Left ventricle myocardium superior (tissue), 1 donor: ENCODE measurements at regions not wholly inside any gene's neighbourhood (a gene's known extent, or its start where the extent isn't known, plus 50 kb on each side); places are given as distances from the start of the nearest gene placed in this dataset.

Experiments used
- ATAC-seq: fragments of 200-7000 bp; cut with Tn5 transposase; one replicate; pipeline ENCODE4 v1.9.1; 2020; ENCODE audit warnings: mild to moderate bottlenecking, moderate library complexity
- DNase-seq: peaks from one replicate; pipeline ENCODE4 v3.0.0-alpha.2; 2020
- intact Hi-C: fragments of 100-400 bp; cut with micrococcal nuclease; formaldehyde crosslinking; loops from one replicate; pipeline ENCODE4 v1.11.0; 2022
- donor health status: DM: no; HTN: yes; CAD: no; lungs with severe emphysema.

DNA sequence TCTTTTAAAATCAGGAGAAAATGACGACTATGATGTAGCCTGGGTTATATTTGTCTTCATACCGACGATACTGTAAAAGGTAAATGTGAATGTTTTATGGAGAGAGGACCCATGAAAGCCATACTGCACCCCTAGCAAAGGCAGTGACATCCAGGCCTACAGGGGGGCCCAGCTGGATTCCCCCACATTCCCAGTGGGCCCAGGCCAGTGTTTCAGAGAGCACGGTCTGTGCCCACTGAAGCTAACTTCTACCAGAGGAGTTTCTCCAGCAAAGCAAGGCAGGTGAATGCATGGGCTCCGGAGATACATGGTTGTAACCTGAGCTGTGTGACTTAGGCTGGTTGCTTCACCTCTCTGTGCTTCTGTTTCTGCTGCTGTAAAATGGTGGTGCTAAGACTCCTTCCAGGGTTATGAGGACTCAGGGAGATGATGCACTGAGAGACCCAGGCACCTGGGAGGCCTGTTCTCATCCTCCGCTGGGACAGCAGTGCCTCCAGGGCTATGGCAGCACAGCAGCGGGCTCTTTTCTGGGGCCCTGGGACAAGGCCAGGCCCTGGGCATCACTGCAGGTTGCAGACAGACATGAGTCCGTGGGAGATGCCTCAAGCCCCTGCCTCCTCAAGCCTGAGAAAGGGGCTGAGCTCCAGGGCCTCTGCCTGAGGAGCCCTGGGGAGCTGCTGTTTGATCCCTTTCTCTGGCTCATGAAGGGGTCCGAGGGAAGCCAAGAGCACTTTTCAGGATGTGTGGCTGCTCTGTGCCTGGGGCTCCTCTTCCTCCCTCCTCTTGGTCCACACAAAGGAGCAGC is 73.7 kb downstream of the SERPINA3 start:
- intact Hi-C loops, result loop anchor here (5.0 kb wide), 1 partner anchor 411 kb away; no protein-coding TSS in a partner anchor
- ATAC-seq (no peak), DNase-seq (no peak)

DNA sequence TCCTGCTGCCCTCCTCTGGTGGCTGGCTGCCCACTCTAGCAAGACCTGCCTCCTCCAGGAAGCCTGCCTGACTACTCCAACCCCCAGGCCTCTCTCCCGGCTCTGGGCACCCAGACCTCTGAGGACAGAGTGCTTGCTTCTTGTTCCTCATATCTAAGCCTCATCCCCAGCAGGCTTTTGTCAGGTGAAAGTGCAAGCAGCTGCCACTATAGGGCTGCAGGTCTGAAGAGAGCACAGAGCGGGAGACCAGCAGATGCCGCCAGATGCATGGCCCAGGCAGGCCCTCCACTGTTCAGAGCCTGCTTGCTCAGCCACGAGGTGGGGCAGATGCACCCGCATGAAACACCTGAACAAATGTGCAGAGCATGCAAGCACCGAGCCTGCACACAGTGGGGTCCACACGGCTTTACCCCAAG is 73.0 kb downstream of the SERPINA3 start:
- intact Hi-C loops, result loop anchor here (5.0 kb wide), 1 partner anchor 412 kb away; no protein-coding TSS in a partner anchor
- no peak for DNase-seq
- ATAC-seq, result no peak

DNA sequence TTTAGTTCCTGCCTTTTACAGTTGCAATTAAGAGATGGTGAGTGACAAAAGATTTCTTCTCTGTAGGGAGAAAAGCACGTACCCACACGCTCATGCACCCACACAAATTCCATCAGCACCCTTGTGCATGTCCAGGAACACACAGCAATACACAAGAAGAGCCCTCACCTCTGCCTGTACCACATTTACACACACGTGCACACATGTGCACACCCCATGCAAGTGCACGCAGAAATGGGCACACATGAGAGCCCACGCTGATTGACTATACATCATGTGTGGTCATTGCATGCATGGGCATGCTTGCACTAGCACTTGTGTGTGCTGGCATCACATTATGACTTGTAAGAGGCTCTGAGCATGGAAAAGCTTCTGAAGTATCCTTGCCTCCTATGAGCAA is 70.5 kb downstream of the SERPINA3 start:
- ATAC-seq, result no peak
- intact Hi-C loops, result no loop called here
- no peak for DNase-seq

DNA sequence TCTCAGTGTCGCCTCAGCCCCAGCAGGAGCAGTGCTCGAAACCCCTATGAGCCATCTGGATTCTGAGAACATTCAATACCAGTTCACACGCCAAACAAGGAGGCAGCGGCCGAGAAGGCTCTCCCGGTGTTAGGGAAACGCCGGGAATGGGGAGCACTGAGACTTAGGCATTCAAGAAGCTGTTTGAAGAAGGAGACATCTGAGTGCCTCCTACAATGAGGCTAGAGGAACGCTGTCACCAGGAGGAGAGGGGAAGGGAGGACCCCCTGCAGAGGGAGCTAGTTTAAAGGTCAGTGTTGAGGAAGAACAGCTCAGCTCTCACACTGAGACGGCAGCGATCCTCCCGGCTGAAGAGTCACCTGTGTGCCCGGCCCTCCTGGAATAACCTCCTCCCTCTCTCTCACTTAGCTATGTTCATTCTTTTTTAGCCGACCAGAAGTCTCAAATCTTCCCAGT is 69.9 kb downstream of the SERPINA3 start:
- ATAC-seq, result no peak
- intact Hi-C loops, result no loop called here
- DNase-seq, result no peak

DNA sequence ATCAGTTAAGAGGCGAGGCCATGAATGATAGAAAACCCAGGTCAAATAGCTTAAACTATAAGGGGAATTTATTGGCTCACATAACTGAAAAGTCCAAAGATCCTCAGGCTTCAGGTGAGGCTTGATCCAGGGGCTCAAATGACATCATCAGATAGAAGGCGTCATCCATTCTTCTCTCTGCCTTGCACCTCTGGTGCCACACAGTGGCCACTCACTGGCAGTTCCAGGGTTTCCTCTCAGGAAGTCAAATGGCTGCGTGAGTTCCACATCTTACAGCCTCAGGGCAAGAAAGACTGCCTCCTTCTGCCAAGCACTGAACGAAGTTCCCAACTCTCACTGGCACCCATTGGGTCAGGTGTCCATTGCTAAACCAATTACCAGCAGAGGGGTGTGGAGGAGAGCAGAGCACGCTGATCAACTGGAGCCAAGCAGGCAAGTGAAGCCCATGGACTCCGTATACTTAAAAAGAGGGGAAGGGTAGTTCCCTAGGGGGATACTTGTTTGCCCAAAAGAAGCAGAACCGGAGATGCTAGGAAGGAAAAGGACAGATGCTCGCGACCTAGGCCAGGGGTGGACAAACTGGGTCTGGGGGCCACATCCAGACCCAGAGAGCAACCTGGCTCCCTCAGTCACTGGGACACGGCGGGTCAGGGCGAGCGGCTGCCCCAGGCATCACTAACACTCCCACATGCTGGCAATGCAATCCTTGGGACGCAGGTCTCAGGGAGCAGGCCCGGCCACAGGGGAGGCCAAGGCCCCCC is 69.3 kb downstream of the SERPINA3 start:
- intact Hi-C loops, result no loop called here
- ATAC-seq (no peak), DNase-seq (no peak)

DNA sequence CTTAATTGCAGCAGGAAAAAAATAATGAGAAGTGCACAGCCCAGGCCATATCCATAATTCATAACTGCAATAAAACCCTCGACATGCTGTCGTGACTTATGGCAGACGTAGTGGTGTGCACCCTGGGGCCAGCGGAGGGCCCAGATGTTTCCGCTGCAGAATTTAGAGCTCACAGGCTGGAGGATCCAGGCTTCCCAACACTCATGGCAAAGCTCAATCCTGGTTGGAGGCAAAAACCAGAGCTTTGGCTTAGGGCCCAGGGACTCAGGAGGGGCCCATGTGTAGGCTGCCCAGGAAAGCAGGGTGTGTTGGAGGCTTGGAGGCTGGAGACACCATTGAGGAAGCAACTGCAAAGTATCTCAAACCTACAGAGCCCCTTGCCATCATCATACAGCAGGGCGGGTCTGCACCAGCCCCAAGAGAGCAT is 68.7 kb downstream of the SERPINA3 start:
- ATAC-seq, result no peak
- DNase-seq, result no peak
- intact Hi-C loops, result no loop called here

DNA sequence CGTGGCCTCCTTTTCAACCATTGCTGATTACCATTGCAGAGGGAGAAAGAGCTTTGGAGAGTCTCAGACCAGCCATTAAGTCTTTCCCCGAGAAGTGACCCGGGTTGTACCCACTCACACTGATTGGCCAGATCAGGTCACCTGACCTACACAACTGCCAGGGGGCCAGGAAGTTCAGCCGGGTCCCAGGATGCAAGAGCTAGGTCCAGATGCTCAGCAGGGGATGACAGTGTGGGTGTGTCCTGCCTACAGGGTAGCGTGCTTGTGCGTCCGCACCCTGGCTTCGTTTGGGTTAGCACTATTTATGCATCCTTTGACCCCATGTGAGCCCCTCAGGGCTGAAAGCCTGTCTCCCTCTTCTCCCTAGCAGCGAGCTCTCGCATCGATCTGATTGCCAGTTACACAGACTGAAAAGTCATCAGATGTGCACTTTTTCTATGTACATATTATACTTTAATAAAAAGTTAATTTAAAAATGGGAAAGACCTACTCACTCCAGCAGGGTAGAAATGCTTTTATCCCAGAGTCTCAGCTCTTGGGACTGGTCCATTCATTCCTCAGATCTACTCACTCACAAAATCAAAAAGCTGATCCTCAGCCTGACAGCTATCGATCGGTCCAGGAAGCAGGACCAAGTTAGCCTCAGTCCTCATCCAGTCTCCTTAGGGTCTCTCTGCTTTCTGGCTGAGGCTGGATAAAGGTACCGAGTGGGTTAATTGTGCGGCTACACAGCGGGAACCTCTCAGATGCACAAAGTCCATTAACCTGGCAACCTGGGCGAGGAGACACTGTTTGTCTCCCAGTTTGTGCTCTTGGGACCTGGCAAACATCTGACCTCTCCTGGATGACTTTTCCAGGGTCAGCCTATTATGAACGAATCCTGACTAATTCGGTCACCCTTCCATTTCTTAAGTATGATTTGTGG is 68.0 kb downstream of the SERPINA3 start:
- ATAC-seq, result peak; percentile 12
- intact Hi-C loops, result no loop called here
- DNase-seq, result no peak

DNA sequence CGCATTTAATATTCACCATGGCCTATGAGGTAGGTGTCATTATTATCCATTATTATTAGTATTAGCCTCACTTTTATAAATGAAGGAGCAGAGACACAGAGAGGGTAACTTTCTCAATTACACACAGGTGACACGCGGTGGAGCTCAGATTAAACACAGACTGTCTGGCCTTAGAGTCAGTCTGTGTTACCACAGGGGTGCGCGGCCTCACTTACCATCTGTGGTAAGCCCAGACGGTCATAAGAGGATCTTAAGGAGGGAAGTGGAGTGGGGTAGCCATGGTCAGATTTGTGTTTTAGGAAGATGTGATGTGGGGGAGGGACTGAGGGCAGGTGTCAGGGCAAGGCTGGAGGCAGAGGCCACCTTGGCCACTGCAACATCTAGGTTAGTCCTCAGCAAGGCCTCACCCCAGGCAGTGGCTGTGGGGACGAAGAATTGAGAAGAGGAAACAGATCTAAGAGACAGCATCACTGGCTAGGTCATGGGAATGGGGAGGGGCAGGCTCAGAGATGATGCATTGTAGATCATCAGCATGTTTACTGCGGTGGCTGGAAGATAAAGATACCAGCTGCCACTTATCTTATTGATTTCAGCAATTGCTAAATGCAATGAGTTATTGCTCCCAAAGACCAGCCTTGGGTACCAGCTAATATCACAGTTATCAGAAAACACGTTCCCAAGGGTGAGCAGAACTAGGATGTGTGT is 67.1 kb downstream of the SERPINA3 start:
- intact Hi-C loops, result no loop called here
- no peak for DNase-seq
- no peak for ATAC-seq

DNA sequence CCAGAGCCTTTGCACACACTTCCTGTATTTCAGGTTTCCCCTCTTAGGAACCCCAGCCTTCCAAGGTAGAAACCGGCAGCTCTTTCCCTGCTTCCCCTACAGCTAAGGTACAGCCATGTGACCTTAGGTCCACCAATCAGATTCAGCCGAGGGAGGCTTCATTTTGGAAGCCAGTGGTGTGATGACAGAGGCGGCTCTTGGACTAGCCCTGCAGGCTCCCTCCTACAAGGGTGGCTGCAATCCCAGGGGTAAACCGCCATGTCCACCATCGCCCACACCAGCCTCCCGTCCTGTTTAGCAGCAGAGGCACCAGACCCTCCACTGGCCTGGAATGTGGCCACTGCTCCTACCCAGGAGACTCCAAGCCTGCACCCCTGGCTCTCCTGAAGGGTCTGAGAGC is 65.6 kb downstream of the SERPINA3 start:
- intact Hi-C loops, result no loop called here
- ATAC-seq, result no peak
- no peak for DNase-seq

DNA sequence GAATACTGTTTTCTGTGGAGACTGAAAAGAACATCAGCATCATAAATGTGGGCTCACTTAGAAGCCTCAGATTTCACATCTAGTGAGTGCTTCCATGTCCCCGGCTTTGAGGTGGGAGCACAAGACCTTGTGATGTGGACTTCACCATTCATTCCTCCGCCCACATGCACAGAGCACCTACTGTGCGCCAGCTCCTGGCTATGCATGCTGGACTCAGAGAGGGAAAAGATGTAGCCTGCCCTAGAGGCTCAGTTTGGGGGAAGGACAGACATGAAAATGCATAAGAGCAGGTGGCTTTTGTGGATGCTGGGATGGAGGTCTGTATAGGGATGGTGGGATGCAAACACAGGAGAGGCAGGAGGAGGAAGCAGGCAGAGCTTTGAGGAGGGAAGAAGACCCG is 65.0 kb downstream of the SERPINA3 start:
- intact Hi-C loops, result no loop called here
- ATAC-seq (no peak), DNase-seq (no peak)

DNA sequence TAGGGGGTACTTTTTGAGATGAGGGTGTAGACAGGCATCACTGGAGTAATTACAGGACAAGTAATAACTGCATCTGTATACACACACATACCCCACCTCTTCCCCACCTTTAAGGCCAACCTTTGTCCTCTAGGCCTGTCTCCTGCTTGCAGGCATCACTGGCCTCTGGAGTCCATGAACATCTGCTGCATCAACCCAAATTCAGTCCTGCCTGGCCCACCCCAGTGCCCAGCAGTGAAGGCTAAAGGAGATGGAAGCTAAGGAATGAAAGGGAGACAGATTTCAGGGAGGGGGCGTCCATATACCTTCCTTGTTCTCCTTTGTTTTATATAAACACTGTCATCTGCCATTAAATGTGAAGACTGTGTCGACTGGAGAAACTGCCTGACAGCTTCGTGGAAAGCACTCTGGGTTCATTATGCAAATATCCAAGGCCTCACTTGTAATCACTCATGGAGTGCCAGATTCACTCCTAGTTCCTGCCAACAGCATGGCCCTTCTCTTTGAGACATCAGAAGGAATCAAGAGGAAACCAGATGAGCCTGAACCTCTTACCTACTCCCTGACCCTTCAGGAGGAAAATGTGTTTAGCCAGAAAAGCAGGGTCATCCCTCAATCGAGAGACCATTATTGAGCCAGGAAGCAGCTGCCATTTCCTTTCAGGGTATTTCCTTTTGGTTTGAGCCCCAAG is 64.4 kb downstream of the SERPINA3 start:
- intact Hi-C loops, result no loop called here
- no peak for DNase-seq
- no peak for ATAC-seq

DNA sequence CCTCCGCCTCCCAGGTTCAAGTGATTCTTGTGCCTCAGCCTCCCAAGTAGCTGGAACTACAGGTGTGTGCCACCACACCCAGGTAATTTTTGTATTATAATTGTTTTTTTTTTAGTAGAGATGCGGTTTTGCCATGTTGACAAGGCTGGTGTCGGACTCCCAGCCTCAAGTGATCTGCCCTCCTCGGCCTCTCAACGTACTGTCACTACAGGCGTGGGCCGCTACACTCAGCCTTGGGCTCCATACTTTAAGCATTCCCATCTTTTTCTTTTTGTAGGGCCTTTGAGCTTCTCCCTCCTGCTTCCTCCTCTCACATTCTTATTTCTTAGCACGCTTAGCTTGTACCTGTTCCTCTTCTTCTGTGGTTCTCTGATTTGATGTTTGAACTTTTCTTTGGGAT is 62.8 kb downstream of the SERPINA3 start:
- DNase-seq (no peak), ATAC-seq (no peak)
- intact Hi-C loops, result no loop called here

DNA sequence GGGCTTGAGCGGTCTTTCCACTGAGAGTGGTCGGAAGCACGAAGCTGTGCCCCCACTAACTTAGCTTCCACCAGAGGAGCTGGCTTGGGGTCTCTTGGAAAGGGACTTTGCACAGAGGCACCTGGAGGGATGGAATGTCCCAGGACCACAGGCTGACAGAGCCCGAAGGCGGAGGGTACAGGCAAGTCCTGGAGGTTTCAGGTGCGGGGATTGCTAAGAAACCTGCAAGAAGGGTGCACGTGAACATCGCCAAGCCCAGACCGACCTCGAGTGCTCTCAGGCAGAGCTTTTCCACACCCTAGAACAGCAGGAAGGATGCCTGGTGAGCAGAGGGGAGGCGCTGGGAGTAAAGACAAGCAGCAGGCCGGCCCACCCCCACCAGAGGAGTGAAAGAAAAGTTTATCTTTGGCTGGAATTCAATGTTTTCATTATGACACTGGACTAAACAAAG is 61.6 kb downstream of the SERPINA3 start:
- no peak for DNase-seq
- intact Hi-C loops, result no loop called here
- no peak for ATAC-seq
